Lower leg skin (tissue), 3 donors: ENCODE measurements at regions not wholly inside any gene's neighbourhood (a gene's known extent, or its start where the extent isn't known, plus 50 kb on each side); places are given as distances from the start of the nearest gene placed in this dataset.

Source experiments
- POLR2A ChIP-seq, 2 donors: fragments of 450-650 bp; IDR thresholded peaks; one replicate each; pipeline ENCODE4 v1.6.1; 2016 to 2017; ENCODE audit warnings: antibody characterized with exemption in 2 of 2, mild to moderate bottlenecking in 1 of 2, moderate library complexity in 1 of 2
- TF ChIP-seq, protein P1 (sequence below), 3 donors: fragments of 450-650 bp; IDR thresholded peaks; one replicate each; pipeline ENCODE4 v1.5.1; 2016; ENCODE audit warnings: antibody characterized with exemption in 3 of 3, mild to moderate bottlenecking in 3 of 3, moderate library complexity in 2 of 3

DNA sequence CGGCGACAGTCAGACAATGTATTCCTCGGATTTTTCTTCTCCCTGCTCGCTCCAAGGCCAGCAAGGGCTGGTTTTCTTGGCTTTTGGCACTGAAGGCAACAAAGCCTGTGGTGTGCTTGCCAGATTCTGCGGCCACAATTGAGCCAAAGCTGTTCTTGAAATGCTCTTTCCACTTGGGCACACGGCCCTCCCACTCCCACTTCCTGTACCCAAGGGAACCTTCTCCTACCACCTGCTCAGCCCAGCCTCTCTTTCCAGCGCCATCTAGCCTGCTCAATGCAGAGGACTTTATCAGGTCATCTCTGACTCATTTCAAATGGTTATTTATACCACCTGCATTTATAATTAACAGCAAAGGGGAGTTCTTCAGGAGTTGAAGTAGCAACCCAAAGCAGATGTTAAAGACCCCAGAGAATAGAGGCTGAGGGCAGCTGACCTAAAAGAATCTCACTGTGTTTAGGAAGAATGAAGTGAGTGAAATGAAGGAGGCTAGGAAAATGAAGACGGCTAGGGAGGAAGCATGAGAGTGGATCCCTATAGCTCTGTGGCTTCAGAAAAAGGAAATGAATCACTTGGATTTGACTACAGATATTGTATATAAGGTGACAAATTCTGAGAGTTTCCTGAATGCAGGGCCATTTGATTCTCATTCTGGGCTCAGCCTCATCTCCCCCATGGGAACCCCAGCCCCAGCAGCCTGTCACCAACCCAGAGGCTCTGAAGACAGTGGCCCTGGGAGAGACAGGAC is 439.0 kb downstream of the ENC1 start:
- TF ChIP-seq, protein P1, sequence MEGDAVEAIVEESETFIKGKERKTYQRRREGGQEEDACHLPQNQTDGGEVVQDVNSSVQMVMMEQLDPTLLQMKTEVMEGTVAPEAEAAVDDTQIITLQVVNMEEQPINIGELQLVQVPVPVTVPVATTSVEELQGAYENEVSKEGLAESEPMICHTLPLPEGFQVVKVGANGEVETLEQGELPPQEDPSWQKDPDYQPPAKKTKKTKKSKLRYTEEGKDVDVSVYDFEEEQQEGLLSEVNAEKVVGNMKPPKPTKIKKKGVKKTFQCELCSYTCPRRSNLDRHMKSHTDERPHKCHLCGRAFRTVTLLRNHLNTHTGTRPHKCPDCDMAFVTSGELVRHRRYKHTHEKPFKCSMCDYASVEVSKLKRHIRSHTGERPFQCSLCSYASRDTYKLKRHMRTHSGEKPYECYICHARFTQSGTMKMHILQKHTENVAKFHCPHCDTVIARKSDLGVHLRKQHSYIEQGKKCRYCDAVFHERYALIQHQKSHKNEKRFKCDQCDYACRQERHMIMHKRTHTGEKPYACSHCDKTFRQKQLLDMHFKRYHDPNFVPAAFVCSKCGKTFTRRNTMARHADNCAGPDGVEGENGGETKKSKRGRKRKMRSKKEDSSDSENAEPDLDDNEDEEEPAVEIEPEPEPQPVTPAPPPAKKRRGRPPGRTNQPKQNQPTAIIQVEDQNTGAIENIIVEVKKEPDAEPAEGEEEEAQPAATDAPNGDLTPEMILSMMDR (IDR thresholded peaks at IDR 0.05), result no peak
- TF ChIP-seq POLR2A (IDR thresholded peaks at IDR 0.05), result no peak
